ENCODE measurements at regions not wholly inside any gene's neighbourhood (a gene's known extent, or its start where the extent isn't known, plus 50 kb on each side); places are given as distances from the start of the nearest gene placed in this dataset.
"Not testable (repeated sequence)": the region's sequence is repeated elsewhere in the genome, so short reads cannot be mapped to it uniquely, and the experiment has no call there.

GRCh38 chrX:77046180-77046810 lies 400.9 kb upstream of the FGF16 start:
- H3K27ac ChIP-seq (ENCODE audit: low read length); H3K4me2 ChIP-seq (ENCODE audit: low read length); H2AFZ ChIP-seq (ENCODE audit: low read depth, low read length); H4K20me1 ChIP-seq (ENCODE audit: insufficient read depth); H3K9me2 ChIP-seq (ENCODE audit: insufficient read depth, low read length); H3K79me2 ChIP-seq (replicated peaks; ENCODE audit: insufficient read depth, low read length); H3K27me3 ChIP-seq (ENCODE audit: insufficient read depth, low read depth, low read length); H3F3A ChIP-seq (ENCODE audit: insufficient read depth, low read length, poor library complexity, severe bottlenecking); H3K9me3 ChIP-seq (ENCODE audit: low read length); H3K36me3 ChIP-seq (ENCODE audit: insufficient read depth, low read length): not testable (repeated sequence)
- Histone ChIP-seq H3K9ac (ENCODE audit: low read length) (peak overlapping the region; percentile 16), H3K4me3 (ENCODE audit: low read length) (peak overlapping the region; percentile 58)
- TF ChIP-seq SMC3 (conservative IDR thresholded peaks at IDR 0.05; ENCODE audit: poor library complexity) = peak; percentile 18
- TF ChIP-seq, protein P1, sequence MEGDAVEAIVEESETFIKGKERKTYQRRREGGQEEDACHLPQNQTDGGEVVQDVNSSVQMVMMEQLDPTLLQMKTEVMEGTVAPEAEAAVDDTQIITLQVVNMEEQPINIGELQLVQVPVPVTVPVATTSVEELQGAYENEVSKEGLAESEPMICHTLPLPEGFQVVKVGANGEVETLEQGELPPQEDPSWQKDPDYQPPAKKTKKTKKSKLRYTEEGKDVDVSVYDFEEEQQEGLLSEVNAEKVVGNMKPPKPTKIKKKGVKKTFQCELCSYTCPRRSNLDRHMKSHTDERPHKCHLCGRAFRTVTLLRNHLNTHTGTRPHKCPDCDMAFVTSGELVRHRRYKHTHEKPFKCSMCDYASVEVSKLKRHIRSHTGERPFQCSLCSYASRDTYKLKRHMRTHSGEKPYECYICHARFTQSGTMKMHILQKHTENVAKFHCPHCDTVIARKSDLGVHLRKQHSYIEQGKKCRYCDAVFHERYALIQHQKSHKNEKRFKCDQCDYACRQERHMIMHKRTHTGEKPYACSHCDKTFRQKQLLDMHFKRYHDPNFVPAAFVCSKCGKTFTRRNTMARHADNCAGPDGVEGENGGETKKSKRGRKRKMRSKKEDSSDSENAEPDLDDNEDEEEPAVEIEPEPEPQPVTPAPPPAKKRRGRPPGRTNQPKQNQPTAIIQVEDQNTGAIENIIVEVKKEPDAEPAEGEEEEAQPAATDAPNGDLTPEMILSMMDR (IDR thresholded peaks at IDR 0.05; ENCODE audit: poor library complexity, severe bottlenecking) = peak; percentile 44

DNA sequence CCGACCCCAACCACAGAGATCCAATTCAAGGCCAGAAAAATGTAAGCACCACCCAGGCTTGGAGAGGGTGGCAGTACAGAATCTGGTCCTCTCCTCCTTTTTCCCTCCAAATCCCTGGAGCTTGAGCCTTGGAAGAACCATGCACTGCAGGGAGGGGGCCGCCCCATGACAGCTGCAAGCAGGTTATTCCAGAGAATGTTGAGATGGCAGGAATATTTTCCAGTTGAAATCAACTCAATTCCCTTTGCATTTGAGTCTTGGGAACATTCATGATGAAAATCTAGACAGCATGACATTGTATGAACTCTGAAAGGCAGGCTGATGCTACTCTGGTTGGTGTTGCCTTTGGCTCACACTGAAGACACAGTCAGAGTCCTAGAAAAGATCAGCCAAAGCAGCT lies 386.6 kb upstream of the FGF16 start:
- Histone ChIP-seq H3K27me3 (ENCODE audit: insufficient read depth, low read depth, low read length) (no peaks in the 10 kb centered on the region), H3K9me2 (ENCODE audit: insufficient read depth, low read length) (no peaks in the 10 kb centered on the region), H3K4me3 (ENCODE audit: low read length) (no peak overlapping the region), H3K9ac (ENCODE audit: low read length) (no peak overlapping the region), H3K4me2 (ENCODE audit: low read length) (no peak overlapping the region), H3K9me3 (ENCODE audit: low read length) (no peaks in the 10 kb centered on the region), H3K36me3 (ENCODE audit: insufficient read depth, low read length) (no peaks in the 10 kb centered on the region), H3K79me2 (replicated peaks; ENCODE audit: insufficient read depth, low read length) (no peaks in the 10 kb centered on the region), H3K27ac (ENCODE audit: low read length) (no peak overlapping the region), H3F3A (ENCODE audit: insufficient read depth, low read length, poor library complexity, severe bottlenecking) (no peaks in the 10 kb centered on the region), H4K20me1 (ENCODE audit: insufficient read depth) (no peaks in the 10 kb centered on the region), H2AFZ (ENCODE audit: low read depth, low read length) (no peak overlapping the region)
- TF ChIP-seq SMC3 (conservative IDR thresholded peaks at IDR 0.05; ENCODE audit: poor library complexity) = no peak
- TF ChIP-seq TAF1 (IDR thresholded peaks at IDR 0.05; ENCODE audit: low read depth) = no peak
- TF ChIP-seq POLR2AphosphoS5 (IDR thresholded peaks at IDR 0.05) = no peak
- TF ChIP-seq, protein P1 (IDR thresholded peaks at IDR 0.05; ENCODE audit: poor library complexity, severe bottlenecking) = no peak
- no peak for TF ChIP-seq EZH2 (IDR thresholded peaks at IDR 0.05; ENCODE audit: borderline replicate concordance, insufficient read depth, low read length, poor library complexity, severe bottlenecking)
- TF ChIP-seq EP300 (conservative IDR thresholded peaks at IDR 0.05; ENCODE audit: poor library complexity, severe bottlenecking) = no peak
- TF ChIP-seq REST (IDR thresholded peaks at IDR 0.05; ENCODE audit: borderline replicate concordance) = no peak
- TF ChIP-seq MXI1 (conservative IDR thresholded peaks at IDR 0.05; ENCODE audit: poor library complexity, severe bottlenecking) = no peak
- TF ChIP-seq RAD21 (conservative IDR thresholded peaks at IDR 0.05) = no peak

All from neural cell (in vitro differentiated cells).